Activated T-helper 17 cell treated with anti-CD3 and anti-CD28 coated beads, Interleukin-2, amount 50 U/mL, for 72 hours (primary cell): ENCODE measurements at regions not wholly inside any gene's neighbourhood (a gene's known extent, or its start where the extent isn't known, plus 50 kb on each side); places are given as distances from the start of the nearest gene placed in this dataset.
A peak's percentile ranks its signal among the peaks of the same experiment; 100 is the strongest.

Source experiments
- ATAC-seq: fragments of 150-1000 bp; cut with Tn5 transposase; replicated peaks from 2 replicates; pipeline ENCODE4 v1.10.0; 2021; ENCODE audit warnings: mild to moderate bottlenecking, moderate library complexity
- H3K27ac Mint-ChIP-seq: one replicate; pipeline ENCODE4 v1.8.0; 2022; ENCODE audit warnings: mixed read lengths
- H3K27me3 Mint-ChIP-seq: one replicate; pipeline ENCODE4 v1.8.0; 2022; ENCODE audit warnings: mixed read lengths
- H3K36me3 Mint-ChIP-seq: one replicate; pipeline ENCODE4 v1.8.0; 2022; ENCODE audit warnings: low read depth, mild to moderate bottlenecking, mixed read lengths
- H3K4me1 Mint-ChIP-seq: one replicate; pipeline ENCODE4 v1.8.0; 2022; ENCODE audit warnings: mixed read lengths
- H3K4me3 Mint-ChIP-seq: one replicate; pipeline ENCODE4 v1.8.0; 2022; ENCODE audit warnings: mild to moderate bottlenecking, mixed read lengths
- H3K9me3 Mint-ChIP-seq: one replicate; pipeline ENCODE4 v1.8.0; 2022; ENCODE audit warnings: mixed read lengths

DNA sequence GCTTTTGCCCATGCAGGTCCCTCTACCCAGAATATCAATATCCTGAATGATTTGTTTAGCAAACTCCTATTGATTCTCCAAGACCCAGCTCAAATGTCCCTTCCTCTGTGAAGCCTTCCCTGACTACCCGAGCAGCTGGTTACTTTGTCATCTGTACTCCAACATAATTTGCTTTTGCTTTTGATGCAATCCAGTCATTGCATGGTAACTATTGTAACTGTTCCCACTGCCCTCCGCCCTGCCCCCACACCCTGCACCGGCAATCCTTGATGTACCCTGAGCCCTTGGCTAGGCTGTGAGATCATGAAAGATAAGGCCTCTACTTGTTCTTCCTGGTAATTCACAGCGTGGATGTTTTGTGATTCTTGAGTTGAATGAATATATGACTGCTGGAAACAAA lies 119.9 kb upstream of the BOD1 start:
- Mint-ChIP-seq H3K4me3 (no peak overlapping the region), H3K4me1 (no peaks in the 10 kb centered on the region), H3K27me3 (peaks cover 3% of the 10 kb centered on the region), H3K36me3 (no peaks in the 10 kb centered on the region), H3K27ac (no peak overlapping the region), H3K9me3 (no peaks in the 10 kb centered on the region)
- ATAC-seq, result no peak

DNA sequence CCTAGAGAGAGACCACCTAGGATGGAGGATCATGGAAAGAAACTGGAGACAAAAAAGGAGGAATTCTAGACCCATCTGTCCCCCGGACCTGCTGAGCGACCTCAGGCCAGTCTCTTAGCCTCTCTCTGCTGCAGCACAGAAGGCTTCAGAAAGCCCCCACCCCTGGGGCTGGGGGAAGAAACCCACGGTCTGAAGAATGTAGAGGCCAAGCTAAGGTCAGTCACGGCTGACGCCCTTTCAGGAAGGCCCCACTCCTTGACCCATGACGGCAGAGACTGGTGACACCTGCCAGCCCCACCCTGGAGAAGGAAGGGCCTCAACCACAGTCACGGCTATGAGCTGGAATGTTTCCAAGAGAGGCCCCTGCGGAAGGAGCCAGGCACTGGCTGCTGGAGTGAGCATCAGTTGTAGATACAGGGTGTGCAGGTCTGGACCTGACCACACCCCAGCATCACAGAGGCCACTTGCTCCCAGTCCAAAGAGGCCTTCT lies 120.5 kb upstream of the BOD1 start:
- H3K27me3 Mint-ChIP-seq, result peaks cover 3% of the 10 kb centered on the region
- H3K4me3 Mint-ChIP-seq, result no peak overlapping the region
- no peaks in the 10 kb centered on the region for H3K4me1 Mint-ChIP-seq
- no peak for ATAC-seq
- H3K9me3 Mint-ChIP-seq, result no peaks in the 10 kb centered on the region
- H3K36me3 Mint-ChIP-seq, result no peaks in the 10 kb centered on the region
- H3K27ac Mint-ChIP-seq, result no peak overlapping the region

DNA sequence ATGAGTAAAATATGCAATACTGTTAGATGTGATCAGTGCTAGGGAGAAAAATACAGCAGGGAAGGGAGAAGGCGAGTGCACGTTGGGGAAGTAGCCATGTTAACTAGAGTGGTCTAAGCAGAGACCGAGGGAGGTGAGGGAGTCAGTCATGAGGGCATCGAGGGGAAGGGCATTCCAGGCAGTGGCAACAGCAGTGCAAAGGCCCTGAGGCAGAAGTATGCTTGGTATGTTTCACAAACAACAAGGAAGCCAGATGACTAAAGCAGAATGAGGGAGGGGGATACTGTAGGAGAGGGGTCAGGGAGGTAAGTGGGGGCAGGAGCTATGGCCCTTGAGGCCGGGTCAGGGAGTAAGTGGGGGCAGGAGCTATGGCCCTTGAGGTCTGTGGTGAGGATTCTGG lies 123.3 kb upstream of the BOD1 start:
- Mint-ChIP-seq H3K4me3 (no peak overlapping the region), H3K9me3 (no peaks in the 10 kb centered on the region)

DNA sequence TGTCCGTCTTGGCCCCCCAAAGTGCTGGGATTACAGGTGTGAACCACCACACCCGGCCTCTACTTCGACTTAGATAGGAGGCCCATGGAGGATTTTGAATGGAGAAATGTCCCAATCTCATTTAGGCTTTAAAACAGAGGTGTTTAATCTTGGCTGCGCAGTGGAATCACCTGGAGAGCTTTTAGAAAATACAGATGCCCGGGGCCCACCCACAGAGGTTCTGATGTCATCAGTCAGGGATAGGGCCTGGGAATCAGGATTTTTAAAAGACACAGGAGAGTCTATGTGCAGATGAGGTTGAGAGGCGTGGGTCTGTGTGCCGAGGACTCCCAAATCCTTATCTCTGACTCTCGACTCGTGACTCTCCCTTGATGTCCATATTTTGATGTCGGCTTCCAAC lies 124.0 kb upstream of the BOD1 start:
- Mint-ChIP-seq H3K4me1 (no peaks in the 10 kb centered on the region), H3K4me3 (no peak overlapping the region), H3K27ac (no peak overlapping the region), H3K36me3 (no peaks in the 10 kb centered on the region), H3K9me3 (no peaks in the 10 kb centered on the region), H3K27me3 (peaks cover 3% of the 10 kb centered on the region)
- ATAC-seq, result no peak

More for the DNA sequence above, 123.3 kb upstream of the BOD1 start:
- ATAC-seq, result no peak
- Mint-ChIP-seq H3K27me3 (peaks cover 3% of the 10 kb centered on the region), H3K4me1 (no peaks in the 10 kb centered on the region), H3K36me3 (no peaks in the 10 kb centered on the region), H3K27ac (no peak overlapping the region)

DNA sequence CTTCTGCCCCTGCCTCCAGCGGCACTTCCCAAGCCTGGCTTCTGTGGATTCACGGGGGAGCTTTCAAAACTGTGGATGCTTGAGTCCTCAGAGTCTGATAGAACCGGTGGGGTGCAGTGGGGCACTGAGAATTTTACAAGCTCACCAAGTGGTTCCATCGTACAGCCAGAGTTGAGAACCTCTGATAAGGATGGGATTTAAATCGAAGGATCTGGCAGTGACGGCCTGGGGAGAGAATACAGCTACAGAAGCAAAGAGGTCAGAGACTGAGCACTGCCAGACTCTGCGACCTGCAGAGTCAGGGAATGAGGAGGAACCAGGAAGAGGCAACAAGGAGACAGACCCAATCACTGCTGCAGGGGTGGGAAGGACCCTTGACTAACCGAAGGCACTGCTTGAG lies 124.6 kb upstream of the BOD1 start:
- Mint-ChIP-seq H3K4me1 (no peaks in the 10 kb centered on the region), H3K36me3 (no peaks in the 10 kb centered on the region), H3K4me3 (no peak overlapping the region), H3K9me3 (no peaks in the 10 kb centered on the region), H3K27me3 (peaks cover 3% of the 10 kb centered on the region), H3K27ac (no peak overlapping the region)
- ATAC-seq, result no peak

DNA sequence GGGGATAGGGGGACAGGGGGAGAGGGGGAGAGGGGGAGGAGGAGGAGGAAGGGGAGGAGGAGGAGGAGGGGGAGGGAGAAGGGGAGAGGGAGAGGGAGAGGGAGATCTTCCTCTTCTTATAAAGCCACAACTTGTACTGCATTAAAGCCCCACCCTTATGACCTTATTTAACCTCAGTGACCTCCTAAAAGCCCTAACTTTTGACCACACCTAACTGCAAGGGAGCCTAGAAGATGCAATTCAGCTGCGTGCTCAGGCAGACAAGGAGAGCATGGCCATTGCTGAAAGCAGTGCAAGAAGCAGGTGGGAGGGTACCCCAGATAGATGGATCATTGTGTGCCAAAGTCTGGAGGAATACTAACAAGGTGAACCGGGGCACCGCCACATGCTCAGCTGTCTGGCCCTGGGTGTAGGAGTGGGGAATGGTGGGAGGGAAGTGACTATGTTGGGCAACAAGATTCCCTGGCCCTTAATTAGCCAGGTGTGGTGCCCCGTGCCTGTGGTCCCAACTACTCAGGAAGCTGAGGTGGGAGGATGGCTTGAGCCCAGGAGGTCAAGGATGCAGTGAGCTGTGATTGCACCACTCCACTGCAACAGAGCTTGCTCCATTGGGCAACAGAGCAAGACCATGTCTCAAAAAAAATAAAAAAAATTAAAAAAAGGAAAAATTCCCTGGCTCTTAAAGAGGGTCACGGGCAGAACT lies 125.4 kb upstream of the BOD1 start:
- no peak for ATAC-seq
- Mint-ChIP-seq H3K9me3 (no peaks in the 10 kb centered on the region), H3K36me3 (no peaks in the 10 kb centered on the region), H3K27me3 (peaks cover 3% of the 10 kb centered on the region), H3K27ac (no peak overlapping the region), H3K4me1 (no peaks in the 10 kb centered on the region), H3K4me3 (no peak overlapping the region)

DNA sequence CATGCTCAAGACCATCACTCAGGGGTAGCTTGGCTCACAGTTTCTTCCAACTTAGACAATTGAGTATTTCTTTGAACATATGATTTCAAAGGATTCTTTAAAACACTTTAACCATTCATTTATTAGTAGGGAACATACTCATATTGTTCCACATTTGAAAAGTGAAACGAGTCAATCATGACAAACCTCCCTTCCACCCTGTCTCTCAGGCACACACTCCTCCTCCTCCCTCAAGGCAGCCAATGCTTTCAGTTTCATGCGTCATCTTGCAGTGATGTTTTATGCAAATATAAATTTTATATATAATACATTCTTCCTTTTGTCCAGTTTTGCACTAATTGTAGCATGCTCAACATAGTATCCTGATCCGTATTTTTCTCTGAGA lies 126.0 kb upstream of the BOD1 start:
- Mint-ChIP-seq H3K4me1 (no peaks in the 10 kb centered on the region), H3K36me3 (no peaks in the 10 kb centered on the region), H3K4me3 (no peak overlapping the region), H3K27ac (no peak overlapping the region), H3K27me3 (peaks cover 3% of the 10 kb centered on the region), H3K9me3 (no peaks in the 10 kb centered on the region)
- peak; percentile 90 for ATAC-seq

DNA sequence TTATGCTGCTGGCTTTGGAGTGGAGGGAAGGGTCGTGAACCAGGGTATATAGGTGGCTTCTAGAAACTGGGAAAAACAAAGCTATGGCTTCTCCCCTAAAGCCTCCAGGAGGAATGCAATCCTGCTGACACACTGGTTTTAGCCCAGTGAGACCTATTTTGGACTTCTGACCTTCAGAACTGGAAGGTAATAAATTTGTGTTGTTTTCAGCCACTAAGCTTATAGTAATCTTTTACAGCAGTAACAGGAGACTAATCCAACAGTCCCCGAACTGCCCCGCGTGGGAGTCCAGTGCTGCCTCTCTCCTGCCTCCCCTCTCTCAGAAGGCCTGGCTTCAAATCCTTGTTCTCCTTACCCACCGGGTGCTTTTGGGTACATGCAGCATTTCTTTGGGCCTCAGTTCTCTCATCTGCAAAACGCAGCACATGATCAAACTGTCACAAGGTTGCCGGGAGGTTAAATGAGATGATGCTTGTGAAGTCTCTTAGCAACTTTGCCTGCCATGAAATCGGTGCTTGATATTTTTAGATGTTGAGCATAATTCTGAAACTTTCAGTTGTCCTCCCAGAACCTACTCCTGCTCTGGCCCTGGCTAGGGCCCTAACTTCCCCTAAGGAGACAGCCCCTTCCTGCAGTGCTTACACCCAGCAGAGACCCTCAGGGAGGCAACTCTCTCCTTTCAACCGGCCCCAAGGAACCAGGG lies 127.3 kb upstream of the BOD1 start:
- no peak overlapping the region for H3K4me3 Mint-ChIP-seq
- no peak overlapping the region for H3K27ac Mint-ChIP-seq
- H3K4me1 Mint-ChIP-seq, result no peaks in the 10 kb centered on the region
- H3K9me3 Mint-ChIP-seq, result no peaks in the 10 kb centered on the region
- H3K27me3 Mint-ChIP-seq, result peaks cover 3% of the 10 kb centered on the region
- no peaks in the 10 kb centered on the region for H3K36me3 Mint-ChIP-seq
- ATAC-seq, result no peak

DNA sequence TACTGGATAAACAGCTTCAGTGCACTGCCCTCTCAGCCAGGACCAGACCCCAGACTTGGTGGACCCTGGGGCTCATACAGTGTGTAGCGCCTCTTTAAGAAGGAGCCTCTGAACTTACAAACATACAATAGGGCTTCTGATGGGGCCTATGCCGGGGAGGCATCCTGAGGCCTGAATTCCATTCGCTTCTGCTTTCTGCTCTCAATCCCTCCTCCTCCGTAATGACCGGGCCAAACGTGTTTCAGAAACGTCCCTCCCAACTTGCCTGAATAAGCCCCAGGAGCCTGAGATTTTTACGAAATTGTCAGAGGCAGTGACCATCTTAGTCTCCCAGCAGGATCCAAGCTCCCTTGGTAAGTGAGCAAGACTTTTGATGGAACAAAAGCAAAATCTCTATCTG lies 128.1 kb upstream of the BOD1 start:
- Mint-ChIP-seq H3K27ac (no peak overlapping the region), H3K36me3 (no peaks in the 10 kb centered on the region), H3K9me3 (no peaks in the 10 kb centered on the region), H3K4me3 (no peak overlapping the region), H3K4me1 (no peaks in the 10 kb centered on the region), H3K27me3 (peaks cover 2% of the 10 kb centered on the region)
- no peak for ATAC-seq

DNA sequence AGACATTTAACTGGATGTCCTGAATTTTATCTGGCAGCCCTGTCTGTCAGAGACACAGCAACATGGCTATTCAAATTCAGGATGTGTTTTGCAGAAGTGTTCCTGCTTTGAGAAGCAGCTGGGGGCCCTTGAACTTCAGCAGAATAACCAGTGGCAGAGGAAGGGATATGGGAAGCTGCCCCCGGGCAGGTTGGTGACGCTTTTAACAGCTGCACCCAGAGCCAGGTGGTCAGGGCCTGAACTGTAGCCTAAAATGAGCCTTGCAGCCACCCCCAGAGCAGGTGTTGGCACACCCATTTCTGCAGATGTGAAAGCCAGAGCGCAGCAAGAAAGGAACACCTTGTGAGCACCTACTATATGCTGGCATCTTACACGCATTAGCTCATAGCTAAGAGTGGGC lies 128.7 kb upstream of the BOD1 start:
- Mint-ChIP-seq H3K27ac (no peak overlapping the region), H3K36me3 (no peaks in the 10 kb centered on the region), H3K4me1 (no peaks in the 10 kb centered on the region), H3K27me3 (no peaks in the 10 kb centered on the region), H3K9me3 (no peaks in the 10 kb centered on the region), H3K4me3 (no peak overlapping the region)
- no peak for ATAC-seq

DNA sequence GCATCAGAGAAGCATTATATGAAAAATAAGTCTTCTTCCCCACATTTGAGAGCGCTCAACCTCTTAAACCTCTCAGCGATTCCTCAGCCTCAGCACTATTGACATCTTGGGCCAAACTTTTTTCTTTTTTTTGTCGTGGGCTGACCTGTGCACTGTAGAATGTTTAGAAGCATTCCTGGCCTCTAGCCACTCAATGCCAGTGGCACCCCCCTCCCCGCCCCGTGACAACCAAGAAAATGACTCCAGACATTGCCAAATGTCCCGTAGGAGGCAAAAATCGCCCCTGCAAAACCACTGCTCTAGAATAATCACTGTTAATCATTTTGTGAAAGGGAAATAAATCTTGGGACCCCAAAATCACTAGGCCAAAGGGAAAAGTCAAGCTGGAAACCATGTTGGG lies 129.1 kb upstream of the BOD1 start:
- Mint-ChIP-seq H3K4me1 (no peaks in the 10 kb centered on the region), H3K36me3 (no peaks in the 10 kb centered on the region), H3K4me3 (no peak overlapping the region), H3K27me3 (no peaks in the 10 kb centered on the region), H3K9me3 (no peaks in the 10 kb centered on the region), H3K27ac (no peak overlapping the region)
- no peak for ATAC-seq

DNA sequence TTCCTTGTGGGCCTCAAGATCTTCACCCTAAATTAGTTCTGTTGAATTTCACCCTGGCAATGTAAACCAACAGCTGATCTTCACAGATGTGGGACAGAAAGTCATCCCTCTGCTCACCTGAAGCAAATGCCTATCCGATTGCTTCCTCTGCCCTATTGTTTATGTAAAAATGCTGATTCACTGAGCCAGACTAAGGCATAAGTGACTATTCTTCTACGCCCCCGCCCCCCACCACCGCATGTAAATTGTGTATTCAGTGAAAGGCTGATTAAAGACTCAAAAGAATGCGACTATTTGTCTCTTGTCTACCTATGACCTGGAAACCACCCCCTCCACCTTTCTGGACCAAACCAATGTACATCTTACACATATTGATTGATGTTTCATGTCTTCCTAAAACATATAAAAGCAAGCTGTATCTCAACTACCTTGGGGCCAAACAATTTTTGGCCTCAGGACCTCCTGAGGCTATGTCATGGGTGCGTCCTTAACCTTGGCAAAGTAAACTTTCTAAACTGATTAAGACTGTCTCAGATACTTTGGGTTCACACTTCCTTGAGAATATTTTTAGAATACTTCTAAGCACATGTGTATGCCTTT lies 129.7 kb upstream of the BOD1 start:
- Mint-ChIP-seq H3K36me3 (no peaks in the 10 kb centered on the region), H3K4me1 (no peaks in the 10 kb centered on the region), H3K27me3 (no peaks in the 10 kb centered on the region), H3K4me3 (no peak overlapping the region), H3K9me3 (no peaks in the 10 kb centered on the region), H3K27ac (no peak overlapping the region)
- no peak for ATAC-seq

DNA sequence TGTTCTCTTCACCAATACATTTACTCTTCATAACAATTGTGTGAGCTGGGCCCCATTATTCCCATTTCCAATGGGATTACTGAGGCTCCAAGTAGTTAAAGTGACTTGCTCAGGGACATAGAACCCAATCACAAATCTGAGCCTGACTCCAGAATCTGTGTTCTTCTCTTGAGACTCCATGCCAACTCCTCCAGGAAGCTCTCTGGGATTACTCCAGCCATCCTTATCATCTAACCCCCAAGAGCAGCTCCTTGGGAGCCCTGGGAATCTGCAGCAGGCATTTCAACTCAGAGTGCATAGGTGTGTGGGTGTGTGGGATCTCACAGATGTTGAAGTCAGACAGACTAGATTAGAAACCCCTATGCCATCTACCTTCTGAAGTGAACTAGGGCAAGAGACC lies 131.4 kb upstream of the BOD1 start:
- Mint-ChIP-seq H3K27me3 (no peaks in the 10 kb centered on the region), H3K27ac (no peak overlapping the region), H3K36me3 (no peaks in the 10 kb centered on the region), H3K4me3 (no peak overlapping the region), H3K4me1 (no peaks in the 10 kb centered on the region), H3K9me3 (no peaks in the 10 kb centered on the region)
- no peak for ATAC-seq

DNA sequence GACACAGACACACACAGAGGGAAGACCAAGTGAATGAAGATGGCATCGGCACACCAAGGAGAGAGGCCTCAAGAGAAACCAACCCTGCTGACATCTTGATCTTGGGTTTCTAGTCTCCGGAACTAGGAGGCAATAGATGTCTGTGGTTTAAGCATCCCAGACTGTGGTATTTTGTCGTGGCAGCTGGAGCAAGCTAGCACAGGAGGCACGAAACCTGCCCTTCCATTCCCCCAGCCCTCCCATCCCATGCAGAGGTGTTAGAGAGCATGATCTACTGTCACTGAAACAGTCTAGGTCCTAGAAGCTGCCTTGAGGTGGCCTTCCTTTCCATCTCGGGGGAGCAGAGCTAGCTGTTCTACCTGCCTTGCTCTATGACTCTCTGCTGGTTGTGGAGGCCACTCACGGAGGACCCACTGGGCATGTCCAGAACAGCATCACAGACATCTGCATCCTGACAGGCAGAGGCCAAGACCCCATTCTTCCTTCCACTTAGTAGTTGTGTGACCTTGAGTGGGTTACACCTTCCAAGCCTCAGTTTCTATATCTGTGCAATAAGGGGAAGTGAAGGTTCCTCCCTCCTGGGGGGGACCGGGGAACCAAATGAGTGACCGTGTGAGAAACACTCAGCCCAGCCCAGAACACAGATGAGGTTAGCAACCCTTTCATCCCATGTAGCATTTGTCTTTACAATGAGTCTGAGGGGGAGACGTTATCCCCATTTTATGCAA lies 134.3 kb upstream of the BOD1 start:
- Mint-ChIP-seq H3K4me3 (no peak overlapping the region), H3K27ac (no peak overlapping the region), H3K9me3 (no peaks in the 10 kb centered on the region), H3K4me1 (no peaks in the 10 kb centered on the region), H3K27me3 (no peaks in the 10 kb centered on the region), H3K36me3 (no peaks in the 10 kb centered on the region)
- no peak for ATAC-seq

DNA sequence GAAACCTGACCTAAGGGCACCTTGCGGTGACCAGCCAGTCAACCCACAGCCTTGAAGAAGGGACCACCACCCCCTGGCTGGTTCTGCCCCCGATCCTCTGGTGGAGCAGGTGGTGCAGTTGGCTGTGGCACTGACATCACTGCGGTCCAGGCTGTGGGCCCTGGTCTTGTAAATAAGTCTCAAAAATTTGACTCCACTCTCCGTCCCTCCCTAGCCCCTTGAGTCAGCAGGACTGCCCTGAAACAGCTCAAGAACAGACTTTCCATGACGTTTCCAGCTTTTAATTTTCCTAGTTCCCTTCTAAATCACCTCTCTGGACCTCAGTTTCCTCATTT lies 134.8 kb upstream of the BOD1 start:
- no peak overlapping the region for H3K27ac Mint-ChIP-seq
- H3K36me3 Mint-ChIP-seq, result no peaks in the 10 kb centered on the region
- ATAC-seq, result no peak
- no peaks in the 10 kb centered on the region for H3K27me3 Mint-ChIP-seq
- no peaks in the 10 kb centered on the region for H3K9me3 Mint-ChIP-seq
- H3K4me3 Mint-ChIP-seq, result no peak overlapping the region
- no peaks in the 10 kb centered on the region for H3K4me1 Mint-ChIP-seq
